ENCODE measurements at regions not wholly inside any gene's neighbourhood (a gene's known extent, or its start where the extent isn't known, plus 50 kb on each side); places are given as distances from the start of the nearest gene placed in this dataset.

DNA sequence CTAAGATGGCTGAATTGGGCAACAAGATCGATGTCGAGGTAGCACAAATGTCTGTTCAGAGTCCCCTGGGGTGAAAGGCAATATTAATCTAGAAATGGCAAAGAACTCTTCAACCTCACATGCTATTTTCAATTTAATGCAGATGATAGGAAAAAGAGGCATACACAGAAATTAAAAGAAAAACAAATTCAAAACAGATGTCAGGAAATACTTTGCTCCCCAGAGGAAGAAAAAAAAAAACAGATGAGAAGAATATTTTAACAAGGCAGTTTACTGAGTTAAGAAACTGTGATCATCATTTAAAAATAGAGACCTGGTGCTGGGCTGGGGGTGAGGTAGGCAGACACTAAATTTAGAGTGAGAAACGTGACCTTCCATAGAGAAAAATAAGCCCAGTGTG lies 421.9 kb upstream of the ARGLU1 start:
- no peak for DNase-seq

DNA sequence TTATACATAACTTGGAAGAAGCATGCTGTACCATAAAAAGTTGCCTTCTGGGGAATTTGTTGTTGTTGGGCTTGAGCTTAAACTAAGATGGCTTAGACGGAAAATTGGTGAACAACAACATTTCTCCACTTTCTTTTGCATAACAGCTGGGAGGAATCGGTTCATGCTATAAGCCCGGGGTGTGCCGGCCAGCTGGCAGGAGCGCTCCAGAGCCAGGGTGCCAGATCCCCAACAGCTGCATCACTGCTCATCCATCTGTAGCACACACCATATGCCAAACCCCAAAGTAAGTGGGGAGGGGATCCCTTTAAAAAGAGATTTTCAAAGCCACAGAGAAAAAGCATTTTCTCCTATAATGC lies 419.5 kb upstream of the ARGLU1 start:
- DNase-seq, result no peak

DNA sequence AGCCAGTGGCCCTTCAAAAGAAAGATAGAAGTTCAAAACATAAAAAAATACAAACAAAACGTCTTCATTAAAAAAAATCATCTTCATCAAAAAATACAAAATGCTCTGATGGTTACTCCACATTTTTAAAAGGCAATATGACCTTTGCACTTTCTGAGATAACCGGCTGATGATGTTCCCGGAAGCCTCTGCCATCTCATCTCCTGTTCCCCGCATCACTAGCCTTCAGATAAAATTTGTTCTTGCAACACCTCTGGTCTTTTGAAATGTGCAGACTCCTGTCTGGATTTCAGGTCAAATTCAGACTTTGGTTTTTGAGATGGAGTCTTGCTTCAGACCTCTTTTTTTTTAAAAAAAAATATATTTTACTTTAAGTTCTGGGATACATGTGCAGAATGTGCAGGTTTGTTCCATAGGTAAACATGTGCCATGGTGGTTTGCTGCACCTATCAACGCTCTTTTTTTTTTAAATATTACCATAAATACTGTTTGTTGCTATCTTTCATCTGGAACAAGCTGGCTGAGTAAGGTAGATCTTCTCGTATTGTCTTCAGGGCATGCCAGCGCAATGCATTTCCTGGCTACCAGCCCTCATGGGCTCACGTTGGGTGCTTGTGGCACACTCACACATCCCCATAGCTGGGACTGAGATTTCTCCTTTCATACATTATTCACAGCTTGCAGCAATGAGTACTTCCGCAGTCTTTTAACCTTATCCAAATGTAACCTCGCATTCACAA lies 418.9 kb upstream of the ARGLU1 start:
- no peak for DNase-seq

DNA sequence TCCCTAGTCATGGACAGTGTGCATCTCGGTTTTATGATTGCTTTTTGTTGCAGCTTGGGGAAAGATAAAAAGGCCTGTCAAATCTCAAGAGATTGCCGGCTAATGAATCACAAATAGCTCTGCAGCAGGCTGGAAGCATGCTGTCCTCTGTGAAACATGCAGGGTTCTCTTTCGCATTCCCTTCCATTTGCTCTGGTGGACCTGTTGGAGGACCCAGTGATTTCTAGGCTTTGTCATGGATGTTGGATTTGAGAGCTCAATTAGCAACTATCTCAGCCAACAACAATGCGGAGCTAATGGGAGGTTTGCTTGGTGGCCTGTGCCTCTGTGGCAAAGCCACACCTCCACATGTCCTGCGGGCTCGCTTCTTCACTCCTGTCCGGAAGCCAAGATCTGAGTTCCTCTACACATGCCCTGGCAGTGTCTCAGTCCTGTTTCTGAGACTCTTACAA lies 418.1 kb upstream of the ARGLU1 start:
- DNase-seq, result no peak

DNA sequence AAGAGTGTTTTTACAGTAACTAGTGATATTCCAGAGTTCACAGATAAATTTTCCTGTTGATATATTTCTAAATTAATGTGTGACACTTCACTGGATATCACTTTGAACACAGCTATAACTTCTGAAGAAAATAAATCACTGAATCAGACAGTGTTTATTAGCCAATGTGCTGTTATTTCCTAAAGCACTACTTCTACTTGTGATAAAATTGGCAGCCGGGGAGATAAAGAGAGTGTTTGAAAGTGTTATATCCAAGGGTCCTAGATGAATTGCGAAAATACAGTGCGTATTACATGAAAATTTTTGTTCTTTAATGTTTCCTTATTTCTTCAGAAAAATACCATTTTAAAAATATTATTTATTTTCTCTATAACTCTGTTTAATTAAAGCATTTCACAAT lies 417.5 kb upstream of the ARGLU1 start:
- no peak for DNase-seq

DNA sequence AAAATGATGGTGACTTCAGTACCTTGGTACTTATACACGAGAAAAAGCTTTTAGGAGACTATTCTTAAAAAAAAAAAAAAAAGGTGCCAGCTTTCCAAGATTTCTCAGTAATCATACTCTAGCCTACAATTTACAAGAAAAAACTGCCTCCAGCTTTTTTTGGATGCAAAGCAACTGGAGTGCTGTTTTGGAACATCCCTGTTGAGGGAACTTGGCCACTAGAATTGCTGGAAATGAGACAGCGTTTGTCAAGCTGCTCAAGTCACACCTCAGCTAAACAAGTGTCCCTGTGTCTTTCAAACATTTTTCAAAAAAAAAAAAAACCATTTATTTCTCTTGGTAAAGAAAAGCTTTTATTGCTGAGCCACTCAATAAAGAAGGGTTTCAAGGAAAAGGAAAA lies 413.1 kb upstream of the ARGLU1 start:
- DNase-seq, result no peak

DNA sequence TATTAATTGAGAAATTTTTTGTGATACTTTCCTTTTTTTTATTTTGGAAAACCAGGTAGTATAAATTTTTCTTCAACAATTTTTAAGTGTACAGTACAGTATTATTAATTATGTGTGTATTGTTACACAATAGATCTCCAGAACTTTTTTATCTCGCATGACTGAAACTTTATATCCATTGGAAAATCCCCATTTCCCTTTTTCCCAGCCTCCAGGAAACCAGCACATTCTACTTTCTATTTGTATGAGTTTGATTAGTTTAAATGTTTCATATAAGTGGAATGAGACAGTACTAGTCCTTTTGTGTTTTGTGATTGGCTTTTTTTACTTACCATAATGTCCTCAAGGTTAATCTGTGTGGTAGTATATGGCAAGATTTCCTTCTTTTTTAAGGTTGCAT lies 399.5 kb upstream of the ARGLU1 start:
- DNase-seq, result no peak

DNA sequence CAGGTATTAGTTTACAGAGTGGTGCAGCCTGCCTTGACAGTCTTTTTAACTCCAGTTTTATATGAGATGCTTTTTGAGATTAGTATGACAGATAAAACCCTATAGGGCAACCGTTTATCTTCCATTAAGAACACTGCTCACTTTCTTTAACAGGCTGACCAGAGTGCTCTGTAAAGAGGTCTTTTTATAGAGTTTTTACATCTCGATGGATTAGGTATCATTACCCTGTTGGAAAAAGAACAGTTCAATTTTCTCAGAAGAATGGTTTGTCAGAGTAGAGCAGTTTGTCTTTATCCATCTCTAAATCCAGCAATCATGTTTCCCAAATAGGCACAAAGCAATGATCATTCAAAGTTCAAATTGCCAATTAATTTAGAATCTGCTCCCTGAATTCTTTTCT lies 395.2 kb upstream of the ARGLU1 start:
- no peak for DNase-seq

DNA sequence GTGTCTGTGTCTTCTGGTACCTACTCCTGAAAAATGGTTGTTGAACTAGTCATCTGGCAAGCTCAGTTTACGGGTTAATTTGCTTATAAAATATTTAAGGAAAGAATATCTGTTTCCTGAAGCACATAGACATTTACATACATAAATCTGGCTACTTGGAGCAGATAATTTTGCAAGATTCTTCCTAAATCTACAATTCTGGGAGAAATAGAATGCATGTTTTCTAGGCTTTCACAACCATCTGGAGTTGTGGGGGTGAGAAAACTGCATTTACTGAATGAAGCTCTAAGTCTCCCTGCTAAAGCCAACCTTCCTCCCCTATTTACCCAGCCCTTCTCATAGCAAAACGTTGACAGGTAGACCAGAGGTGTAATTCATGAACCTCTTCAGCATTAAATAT lies 393.7 kb upstream of the ARGLU1 start:
- DNase-seq, result no peak

DNA sequence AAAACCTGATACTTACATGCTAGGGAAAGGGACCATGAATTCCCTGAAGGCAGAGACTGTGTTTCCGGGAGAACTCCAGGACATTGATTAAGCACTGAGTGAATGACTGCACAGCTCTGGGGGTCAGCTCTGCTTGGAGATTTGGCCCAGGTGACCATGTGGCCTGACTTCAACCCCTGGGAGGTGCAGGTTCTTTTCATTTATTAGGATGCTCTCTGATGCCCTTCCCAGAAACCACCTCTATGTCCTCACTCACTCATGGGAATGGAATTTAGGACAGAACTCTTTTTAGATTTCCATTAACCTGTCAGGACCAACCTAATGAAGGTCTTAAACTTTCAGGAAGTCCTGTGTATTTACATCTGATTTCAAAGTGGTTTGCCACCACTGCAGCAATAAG lies 393.3 kb upstream of the ARGLU1 start:
- no peak for DNase-seq

DNA sequence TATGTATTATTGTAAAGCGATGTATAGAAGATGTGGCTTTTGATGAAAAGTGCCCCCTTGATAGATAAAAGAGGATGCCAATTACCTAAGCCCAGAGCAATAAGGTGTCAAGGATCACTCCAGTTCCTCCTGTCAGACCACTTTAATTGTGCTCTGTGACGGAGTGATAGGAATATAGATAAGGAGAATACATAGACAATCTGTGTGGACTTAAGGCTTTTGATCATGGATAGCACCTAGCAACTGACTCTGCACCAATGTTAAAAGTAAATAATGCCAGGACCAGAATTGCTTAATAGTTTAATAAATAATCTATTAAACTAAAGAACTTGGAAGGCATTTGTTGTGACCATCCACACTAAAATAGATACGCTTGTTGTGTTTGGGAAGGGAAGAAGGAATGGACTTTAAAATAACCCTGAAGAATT lies 390.7 kb upstream of the ARGLU1 start:
- DNase-seq, result no peak

DNA sequence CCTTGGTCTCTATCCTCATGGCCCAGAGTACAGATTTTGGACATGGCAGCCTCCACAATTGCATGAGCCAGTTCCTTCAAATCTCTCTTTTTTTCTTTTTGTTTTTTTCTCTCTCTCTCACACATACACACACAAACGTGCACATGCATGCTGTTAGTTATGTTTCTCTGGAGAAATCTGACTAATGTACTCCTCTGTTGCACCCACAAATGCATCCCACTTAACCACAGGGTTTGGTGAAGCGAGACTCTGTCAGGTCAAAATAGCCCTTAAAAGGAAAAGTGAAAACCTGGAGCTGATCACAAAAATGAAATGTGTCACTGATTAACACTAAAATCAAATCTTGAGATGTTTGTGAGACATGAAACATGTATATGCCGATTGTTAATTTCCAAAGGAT lies 374.6 kb upstream of the ARGLU1 start:
- DNase-seq, result no peak

DNA sequence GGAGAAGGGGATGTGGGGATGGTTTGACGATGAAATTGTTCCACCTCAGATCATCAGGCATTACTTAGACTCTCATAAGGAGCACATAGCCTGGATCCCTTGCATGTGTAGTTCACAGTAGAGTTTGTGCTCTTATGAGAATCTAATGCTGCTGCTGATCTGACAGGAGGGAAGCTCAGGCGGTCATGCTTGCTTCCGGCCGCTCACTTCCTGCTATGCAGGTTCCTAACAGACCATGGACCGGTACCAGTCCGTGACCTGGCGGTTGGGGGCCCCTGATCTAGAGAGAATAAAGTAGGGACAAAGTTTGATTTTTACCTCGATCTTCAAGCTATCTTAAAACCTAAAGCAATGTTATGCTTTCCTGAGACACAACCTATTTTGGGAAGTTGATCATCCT lies 373.8 kb upstream of the ARGLU1 start:
- DNase-seq, result no peak

DNA sequence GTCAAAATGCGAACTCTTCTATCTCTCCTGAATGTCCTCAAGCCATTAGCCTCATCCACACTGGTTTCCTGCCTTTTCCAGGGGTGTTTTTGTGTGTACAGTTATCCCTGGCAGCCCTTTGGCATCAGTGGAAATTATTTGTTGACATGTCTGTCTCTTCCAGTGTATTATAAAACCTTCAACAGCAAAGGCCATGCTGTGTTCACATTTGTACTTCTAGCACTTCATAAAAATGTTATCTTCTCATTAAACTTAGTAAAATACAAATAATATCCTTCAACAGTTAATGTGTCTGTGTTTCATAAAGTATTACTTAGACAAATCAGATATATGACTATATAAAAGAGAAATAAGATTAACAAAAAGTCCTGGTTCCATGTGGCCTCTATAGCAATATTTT lies 359.5 kb upstream of the ARGLU1 start:
- no peak for DNase-seq

DNA sequence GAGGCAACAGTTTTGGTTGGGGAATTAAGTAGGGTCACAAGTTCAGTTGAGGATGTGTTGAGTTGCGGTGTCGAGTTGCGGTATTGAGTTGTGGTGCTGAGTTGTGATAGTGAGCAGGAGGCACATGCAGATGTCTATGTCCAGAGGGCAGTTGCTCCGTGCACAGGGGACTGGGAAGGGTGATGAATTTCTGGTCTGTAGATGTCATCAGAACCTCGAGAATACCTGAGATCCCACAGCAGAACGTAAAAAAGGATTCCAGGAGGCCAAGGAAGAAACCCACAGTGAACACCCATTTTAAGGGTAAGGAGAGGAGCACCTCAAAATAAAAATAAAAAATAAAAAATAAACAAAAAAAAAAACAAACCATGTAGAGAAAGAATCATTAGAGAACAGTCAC lies 354.4 kb upstream of the ARGLU1 start:
- no peak for DNase-seq

DNA sequence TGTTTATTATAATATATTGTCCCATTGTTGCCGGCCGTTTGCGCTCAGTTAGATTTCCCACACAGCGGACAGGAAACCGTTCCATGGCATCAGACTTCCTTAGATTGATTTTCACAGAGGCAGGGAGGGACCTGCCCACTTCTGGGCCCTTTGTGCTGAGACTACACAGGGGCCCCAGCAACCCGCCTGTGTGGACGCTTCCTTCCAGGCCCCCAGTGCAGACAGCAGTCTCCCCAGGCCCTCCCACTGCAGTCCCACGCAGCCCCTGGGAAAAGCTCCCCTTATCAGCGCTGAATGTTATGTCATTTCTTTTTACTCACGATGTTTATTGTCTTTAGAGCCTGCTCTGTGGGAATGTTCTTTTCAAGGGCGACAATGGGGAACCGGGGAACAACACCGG lies 351.7 kb upstream of the ARGLU1 start:
- no peak for DNase-seq

DNA sequence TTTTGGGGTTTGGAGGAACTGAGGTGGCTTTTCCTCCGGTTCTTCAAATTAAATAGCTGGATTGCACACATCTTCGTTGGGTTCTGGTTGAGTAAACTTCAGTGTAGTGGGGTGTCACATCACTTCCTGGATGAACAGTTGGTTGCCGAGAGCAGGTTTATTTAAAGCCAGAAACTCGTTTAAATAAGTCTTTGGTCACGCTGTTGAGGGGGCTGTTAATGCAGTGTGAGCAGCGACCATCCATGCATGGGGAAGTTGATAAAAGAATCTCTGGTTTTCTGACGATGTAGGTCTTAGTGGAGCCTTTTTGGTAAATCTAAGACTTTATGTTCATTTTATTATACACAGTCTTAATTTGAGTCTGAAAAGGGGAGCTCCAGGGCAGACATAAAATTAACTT lies 351.2 kb upstream of the ARGLU1 start:
- DNase-seq, result no peak

DNA sequence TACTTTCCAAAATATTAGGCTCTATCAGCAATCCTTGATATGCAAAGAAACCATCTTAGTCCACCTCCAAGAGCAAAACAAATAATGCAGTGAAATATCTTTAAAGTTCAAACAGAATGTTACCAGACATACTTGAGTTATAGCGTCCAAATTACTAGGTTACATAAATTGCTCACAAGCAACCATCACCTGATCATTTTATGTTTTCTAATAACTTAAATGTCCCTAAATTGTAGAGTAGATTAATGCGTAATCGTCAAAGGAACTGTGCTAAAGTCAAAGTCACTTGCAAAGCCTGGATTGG lies 350.6 kb upstream of the ARGLU1 start:
- DNase-seq, result no peak

DNA sequence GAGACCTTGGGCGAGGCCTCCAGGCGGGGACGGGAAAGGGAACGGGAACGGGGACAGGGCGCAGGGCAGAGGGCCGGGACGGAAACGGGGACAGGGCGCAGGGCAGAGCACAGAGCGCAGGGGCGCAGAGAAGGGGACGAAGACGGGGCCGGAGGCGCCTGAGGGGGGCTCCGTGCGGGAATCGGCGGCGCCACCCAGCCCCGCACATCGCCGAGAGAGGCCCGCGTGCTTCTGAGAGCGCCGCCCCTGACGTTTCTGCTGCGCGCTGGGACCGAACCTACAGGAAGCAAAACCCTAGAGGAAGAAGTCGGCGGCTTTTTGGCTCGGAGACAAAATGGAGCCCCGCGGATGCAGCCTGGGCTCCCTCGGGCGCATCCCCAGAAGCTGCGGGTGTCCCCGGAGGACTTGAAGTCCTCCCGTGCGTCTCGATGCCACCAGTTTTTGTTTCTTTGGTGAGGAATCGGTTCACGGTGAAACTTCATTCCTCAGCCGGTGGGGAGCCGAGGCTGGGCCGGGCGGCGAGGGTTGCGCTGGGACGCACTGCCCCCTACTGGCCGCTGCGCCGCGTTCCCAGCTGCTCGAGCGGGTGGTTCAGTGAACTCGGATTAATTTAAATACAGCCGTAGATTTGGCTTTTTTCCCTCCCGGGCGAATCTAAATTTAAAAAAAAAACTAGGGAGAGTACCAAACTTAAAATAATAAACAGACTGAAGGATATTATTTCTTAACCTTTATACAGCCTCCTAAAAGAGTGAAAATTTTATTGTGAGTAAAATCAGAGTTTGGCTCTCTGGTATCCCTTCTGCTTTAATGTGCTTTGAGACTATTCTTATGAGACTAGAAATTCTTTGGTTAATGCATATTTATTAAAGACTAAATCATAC lies 350.0 kb upstream of the ARGLU1 start:
- DNase-seq, result peak; percentile 65

DNA sequence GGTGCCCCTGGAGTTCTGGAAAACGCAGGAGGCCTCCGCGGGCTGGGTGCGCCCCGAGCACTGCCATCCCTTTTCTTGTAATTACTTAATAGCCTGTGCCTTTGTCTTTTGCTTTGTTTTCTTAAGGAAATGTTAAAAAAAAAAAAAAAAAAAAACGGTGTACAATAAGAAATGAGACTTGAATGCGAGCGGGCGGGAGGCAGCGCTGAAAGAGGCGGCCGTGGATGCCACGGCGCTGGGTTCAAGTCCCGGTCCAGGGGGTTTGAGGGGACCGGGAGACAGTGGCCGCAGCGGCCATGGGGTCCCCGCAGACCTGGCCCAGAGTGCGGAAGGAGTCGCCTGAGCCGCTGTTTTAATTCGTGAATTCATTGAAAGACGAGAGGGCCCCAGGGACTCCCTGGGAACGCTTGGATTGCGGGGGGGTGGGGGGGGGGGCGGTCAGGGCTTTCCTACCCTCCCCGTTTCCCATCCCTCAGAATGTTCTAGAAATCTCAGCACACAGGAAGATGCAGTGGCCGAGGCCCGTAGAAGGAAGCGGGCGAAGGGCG lies 349.2 kb upstream of the ARGLU1 start:
- no peak for DNase-seq

DNA sequence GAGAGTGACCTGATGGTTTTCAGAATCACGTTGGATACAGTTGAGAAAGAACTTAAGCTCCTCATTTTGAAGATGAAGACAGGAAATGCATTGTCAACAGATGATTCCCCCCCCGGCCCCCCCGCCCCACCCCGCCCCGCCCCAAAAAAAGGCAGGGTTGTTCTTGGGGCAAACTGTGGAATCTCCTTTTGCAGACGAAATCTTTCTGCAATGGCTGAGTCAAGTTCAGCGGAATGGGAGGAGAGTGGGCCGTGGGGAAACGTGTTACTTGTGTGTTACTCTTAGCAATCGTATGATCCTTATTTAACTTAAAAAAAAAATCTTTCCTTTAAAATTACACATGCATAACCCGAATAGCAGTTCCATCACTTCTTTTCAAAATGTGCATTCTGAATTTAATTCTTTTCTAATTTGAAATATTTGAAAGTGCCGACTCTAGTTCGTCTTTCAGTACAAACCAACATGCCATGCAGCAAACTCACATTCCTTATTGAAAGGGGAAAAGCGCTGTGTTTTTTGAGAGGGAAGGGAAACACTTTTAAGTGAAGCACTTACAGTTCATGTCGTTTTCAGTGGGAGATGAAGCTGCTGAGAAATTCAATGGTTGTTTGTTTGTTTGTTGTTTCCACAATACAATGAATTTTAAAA lies 348.5 kb upstream of the ARGLU1 start:
- DNase-seq, result no peak

DNA sequence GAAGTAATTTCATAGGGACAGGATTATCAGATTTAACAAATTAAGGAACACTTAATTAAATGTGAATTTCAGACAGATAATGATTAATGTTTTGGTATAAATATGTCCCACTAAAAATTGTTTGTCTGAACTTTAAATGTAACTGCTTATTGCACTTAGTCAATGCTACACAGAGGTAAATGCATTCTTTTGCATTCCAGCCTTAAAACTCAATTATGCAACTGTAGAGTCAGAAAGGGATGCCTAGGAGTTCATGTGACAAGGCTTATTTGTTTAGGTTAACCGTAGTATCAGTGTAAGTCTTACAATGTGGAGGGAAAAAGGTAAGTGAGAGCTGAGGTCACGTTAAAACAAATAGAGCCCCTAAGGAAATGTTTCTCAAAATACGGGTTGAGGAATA lies 347.2 kb upstream of the ARGLU1 start:
- no peak for DNase-seq

DNA sequence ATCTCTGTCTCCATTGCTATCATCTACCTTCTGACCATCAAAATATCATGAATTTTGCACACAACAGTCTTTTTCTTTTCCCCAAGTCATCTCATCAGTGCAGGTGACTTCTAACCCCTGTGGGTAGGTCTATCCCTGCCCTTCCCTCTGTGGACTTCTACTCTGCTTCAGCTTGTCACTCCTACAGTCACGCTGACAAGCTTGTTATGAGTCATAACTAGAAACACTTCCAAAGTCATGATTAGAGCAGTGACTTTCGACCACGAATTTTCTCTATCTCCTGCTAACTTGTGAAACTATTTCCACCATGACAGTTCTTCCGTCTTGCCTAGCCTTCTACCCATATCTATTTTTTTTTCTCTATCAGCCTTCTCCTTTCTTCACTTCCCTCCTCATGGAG lies 343.7 kb upstream of the ARGLU1 start:
- DNase-seq, result no peak

DNA sequence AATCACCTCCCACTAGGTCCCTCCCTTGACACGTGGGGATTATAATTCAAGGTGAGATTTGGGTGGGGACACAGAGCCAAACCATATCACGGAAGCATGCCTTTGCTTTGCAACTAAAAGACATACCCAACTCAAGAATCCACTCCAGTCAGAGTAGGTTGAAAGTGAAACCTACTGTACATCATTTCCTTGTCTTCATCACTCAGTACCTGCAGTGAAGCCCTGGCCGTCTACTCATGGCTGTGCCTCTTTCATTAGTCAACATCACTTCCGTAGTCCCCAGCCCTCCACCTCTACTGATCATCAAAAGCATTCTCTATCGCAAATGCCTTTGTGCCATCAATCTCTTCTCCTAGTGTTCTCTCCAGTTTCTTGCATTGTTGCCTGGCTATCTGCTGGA lies 343.1 kb upstream of the ARGLU1 start:
- DNase-seq, result no peak

Data from CD4-positive, alpha-beta T cell treated with Interleukin-10 for 1 hour (primary cell).